Natural killer cell (primary cell): ENCODE measurements at regions not wholly inside any gene's neighbourhood (a gene's known extent, or its start where the extent isn't known, plus 50 kb on each side); places are given as distances from the start of the nearest gene placed in this dataset.

Experiments
- ATAC-seq, 3 donors: fragments of 150-1000 bp in 2 of 3; fragments of 200-7000 bp in 1 of 3; cut with Tn5 transposase; 1 replicate in 1 of 3; 2 replicates in 2 of 3; pipeline ENCODE4 v1.10.0; 2021; ENCODE audit warnings: mild to moderate bottlenecking in 2 of 3, moderate library complexity in 2 of 3
- DNase-seq, 2 donors: peaks; one replicate each; pipeline versions ENCODE4 v3.0.0 to v3.0.0-alpha.2; 2013 to 2021; ENCODE audit warnings: mixed read lengths in 1 of 2
- H3K27ac ChIP-seq: one replicate; pipeline ENCODE4 v1.5.1; 2013; ENCODE audit warnings: mild to moderate bottlenecking, low read length
- H3K27me3 ChIP-seq: one replicate; pipeline ENCODE4 v1.6.1; 2013; ENCODE audit warnings: low read length; ENCODE audit not compliant: control insufficient read depth, insufficient read depth
- H3K36me3 ChIP-seq: one replicate; pipeline ENCODE4 v1.6.1; 2013; ENCODE audit warnings: low read length; ENCODE audit not compliant: control insufficient read depth, insufficient read depth
- H3K4me1 ChIP-seq: one replicate; pipeline ENCODE4 v1.6.1; 2013; ENCODE audit warnings: low read length; ENCODE audit not compliant: control insufficient read depth, insufficient read depth
- H3K4me3 ChIP-seq: one replicate; pipeline ENCODE4 v1.5.1; 2013; ENCODE audit warnings: low read length
- H3K9me3 ChIP-seq: one replicate; pipeline ENCODE4 v1.6.1; 2013; ENCODE audit warnings: low read length; ENCODE audit not compliant: control insufficient read depth, insufficient read depth
- H3K27ac Mint-ChIP-seq, 2 donors: one replicate each; pipeline ENCODE4 v1.8.0; 2022; ENCODE audit warnings: mild to moderate bottlenecking in 2 of 2, mixed read lengths in 2 of 2, moderate library complexity in 1 of 2
- H3K27me3 Mint-ChIP-seq, 2 donors: one replicate each; pipeline ENCODE4 v1.8.0; 2022; ENCODE audit warnings: low read depth in 2 of 2, mixed read lengths in 2 of 2
- H3K36me3 Mint-ChIP-seq: one replicate; pipeline ENCODE4 v1.8.0; 2022; ENCODE audit warnings: mixed read lengths
- H3K4me1 Mint-ChIP-seq, 2 donors: one replicate each; pipeline ENCODE4 v1.8.0; 2022; ENCODE audit warnings: mixed read lengths in 2 of 2
- H3K4me3 Mint-ChIP-seq: one replicate; pipeline ENCODE4 v1.8.0; 2022; ENCODE audit warnings: mild to moderate bottlenecking, moderate library complexity, mixed read lengths
- H3K9me3 Mint-ChIP-seq, 2 donors: one replicate each; pipeline ENCODE4 v1.8.0; 2022; ENCODE audit warnings: mixed read lengths in 2 of 2
- CTCF ChIP-seq: fragments of 200-600 bp; IDR thresholded peaks from one replicate; pipeline ENCODE4 v1.8.0; 2022; ENCODE audit warnings: antibody characterized with exemption
- WGBS: methylation state at CpG from one replicate; pipeline ENCODE4 v1.1.7; 2013; ENCODE audit warnings: missing lambda C conversion rate; ENCODE audit not compliant: insufficient coverage; 5-methylcytosine and 5-hydroxymethylcytosine counted together
- intact Hi-C: fragments of 100-400 bp; cut with micrococcal nuclease; formaldehyde crosslinking; loops from one replicate; pipeline ENCODE4 v1.14.2; 2022

- 92% methylated on average over 1 of the region's 1 CpG for WGBS
- H3K4me1 Mint-ChIP-seq: no peaks in the 10 kb centered on the region
- H3K9me3 Mint-ChIP-seq: peaks cover 4 to 7% of the 10 kb centered on the region in 2 donors
- H3K9me3 ChIP-seq: no peaks in the 10 kb centered on the region
- no peak for TF ChIP-seq CTCF
- ATAC-seq (no peak), DNase-seq (no peak)
- H3K36me3 Mint-ChIP-seq: no peaks in the 10 kb centered on the region
- no peak overlapping the region for H3K27ac ChIP-seq
- intact Hi-C loops: no loop called here
- H3K36me3 ChIP-seq: no peaks in the 10 kb centered on the region
- H3K4me1 ChIP-seq: no peaks in the 10 kb centered on the region
- no peak overlapping the region for H3K27ac Mint-ChIP-seq
- H3K27me3 Mint-ChIP-seq: no peaks in the 10 kb centered on the region
- H3K4me3 Mint-ChIP-seq: no peak overlapping the region
- no peak overlapping the region for H3K4me3 ChIP-seq
- no peaks in the 10 kb centered on the region for H3K27me3 ChIP-seq
These were observed 542.5 kb downstream of the NUF2 start for GRCh38 chr1:163864207-163864606.

- no peaks in the 10 kb centered on the region for H3K36me3 Mint-ChIP-seq
- H3K27me3 Mint-ChIP-seq: no peaks in the 10 kb centered on the region
These were observed 544.8 kb downstream of the NUF2 start for GRCh38 chr1:163866564-163866963.

GRCh38 chr1:163870666-163871065, 548.9 kb downstream of the NUF2 start:
- Mint-ChIP-seq H3K36me3 (no peaks in the 10 kb centered on the region), H3K4me1 (no peaks in the 10 kb centered on the region), H3K27me3 (no peaks in the 10 kb centered on the region), H3K27ac (no peak overlapping the region), H3K9me3 (peaks cover 4 to 13% of the 10 kb centered on the region in 2 donors), H3K4me3 (no peak overlapping the region)
- WGBS: 33% methylated on average over 1 of the region's 2 CpGs
- Histone ChIP-seq H3K36me3 (no peaks in the 10 kb centered on the region), H3K27ac (no peak overlapping the region), H3K9me3 (no peaks in the 10 kb centered on the region), H3K27me3 (no peaks in the 10 kb centered on the region), H3K4me1 (no peaks in the 10 kb centered on the region), H3K4me3 (no peak overlapping the region)
- TF ChIP-seq CTCF: no peak
- intact Hi-C loops: no loop called here
- ATAC-seq (no peak), DNase-seq (no peak)

More at GRCh38 chr1:163866564-163866963, 544.8 kb downstream of the NUF2 start:
- H3K4me3 ChIP-seq: no peak overlapping the region
- DNase-seq (no peak), ATAC-seq (no peak)
- TF ChIP-seq CTCF: no peak
- 100% methylated on average over 1 of the region's 2 CpGs for WGBS
- H3K4me3 Mint-ChIP-seq: no peak overlapping the region
- no peaks in the 10 kb centered on the region for H3K27me3 ChIP-seq
- H3K9me3 Mint-ChIP-seq: peaks cover 5 to 9% of the 10 kb centered on the region in 2 donors
- no peaks in the 10 kb centered on the region for H3K4me1 Mint-ChIP-seq
- H3K4me1 ChIP-seq: no peaks in the 10 kb centered on the region
- H3K36me3 ChIP-seq: no peaks in the 10 kb centered on the region
- H3K9me3 ChIP-seq: no peaks in the 10 kb centered on the region
- H3K27ac ChIP-seq: no peak overlapping the region
- no peak overlapping the region for H3K27ac Mint-ChIP-seq
- intact Hi-C loops: no loop called here

GRCh38 chr1:163872067-163872466, 550.3 kb downstream of the NUF2 start:
- 81% methylated on average over 3 of the region's 4 CpGs for WGBS
- peaks cover 4 to 11% of the 10 kb centered on the region in 2 donors for H3K9me3 Mint-ChIP-seq
- DNase-seq: no peak
- Histone ChIP-seq H3K27ac (no peak overlapping the region), H3K36me3 (no peaks in the 10 kb centered on the region), H3K27me3 (no peaks in the 10 kb centered on the region), H3K4me1 (no peaks in the 10 kb centered on the region), H3K9me3 (no peaks in the 10 kb centered on the region), H3K4me3 (no peak overlapping the region)
- H3K27ac Mint-ChIP-seq: no peak overlapping the region
- no peak overlapping the region for H3K4me3 Mint-ChIP-seq
- intact Hi-C loops: no loop called here
- H3K4me1 Mint-ChIP-seq: no peaks in the 10 kb centered on the region
- no peak for ATAC-seq
- no peak for TF ChIP-seq CTCF
- H3K36me3 Mint-ChIP-seq: no peaks in the 10 kb centered on the region
- H3K27me3 Mint-ChIP-seq: no peaks in the 10 kb centered on the region
